ENCODE measurements at regions not wholly inside any gene's neighbourhood (a gene's known extent, or its start where the extent isn't known, plus 50 kb on each side); places are given as distances from the start of the nearest gene placed in this dataset.

GRCh38 chr6:156554160-156554559 lies 223.0 kb upstream of the ARID1B start:
- TF ChIP-seq POLR2A (IDR thresholded peaks at IDR 0.05): no peak
- no peak for TF ChIP-seq CTCF (IDR thresholded peaks at IDR 0.05)
